H1 (cell line): ENCODE measurements at regions not wholly inside any gene's neighbourhood (a gene's known extent, or its start where the extent isn't known, plus 50 kb on each side); places are given as distances from the start of the nearest gene placed in this dataset.

Experiments used
- BRCA1 ChIP-seq: IDR thresholded peaks from 2 replicates; pipeline ENCODE4 v1.6.1; 2012; ENCODE audit warnings: low read depth, low read length, improper control_type of control experiment
- CBX8 ChIP-seq: fragments of 300-800, 300-1000 bp; sonication (generic); IDR thresholded peaks from 2 replicates; pipeline ENCODE4 v1.7.1; 2016; ENCODE audit warnings: low read depth, low read length, borderline replicate concordance
- NRF1 ChIP-seq: IDR thresholded peaks from 2 replicates; pipeline ENCODE4 v1.6.1; 2011; ENCODE audit warnings: mild to moderate bottlenecking, low read depth, low read length, improper control_type of control experiment
- RXRA ChIP-seq: IDR thresholded peaks from 2 replicates; pipeline ENCODE4 v1.6.1; 2011; ENCODE audit warnings: low read depth, mild to moderate bottlenecking, low read length, moderate library complexity; ENCODE audit not compliant: insufficient read depth
- SIRT6 ChIP-seq: IDR thresholded peaks from one replicate; pipeline ENCODE4 v1.7.1; 2012; ENCODE audit warnings: low read length, inconsistent platforms
- SP1 ChIP-seq: IDR thresholded peaks from 2 replicates; pipeline ENCODE4 v1.6.1; 2011; ENCODE audit warnings: low read depth, low read length
- YY1 ChIP-seq: IDR thresholded peaks from 2 replicates; pipeline ENCODE4 v1.6.1; 2011; ENCODE audit warnings: low read depth, mild to moderate bottlenecking, low read length
- TF ChIP-seq, protein P1 (sequence below): IDR thresholded peaks from 2 replicates; pipeline ENCODE4 v1.6.1; 2012; ENCODE audit warnings: inconsistent platforms

DNA sequence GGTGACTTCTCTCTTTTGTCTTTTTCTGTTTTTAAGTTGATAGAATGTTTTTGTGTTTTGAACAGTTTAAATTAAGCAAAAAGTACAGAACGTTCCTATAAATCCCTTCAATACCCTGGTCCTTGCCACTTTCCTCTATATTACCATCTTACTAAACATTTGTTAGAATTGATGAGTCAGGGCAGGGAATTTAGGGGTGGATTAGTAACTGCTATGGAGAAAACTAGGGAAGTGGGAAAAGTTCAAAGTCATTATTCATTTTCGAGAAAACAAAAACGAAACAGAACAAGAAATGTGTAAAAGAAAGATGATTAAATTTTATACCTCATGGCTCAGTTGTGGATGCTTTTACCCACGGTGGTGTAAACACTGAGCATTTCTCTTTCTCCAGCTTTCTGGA, 240.4 kb upstream of the SULF2 start (continued):
- TF ChIP-seq NRF1 (no peak), SIRT6 (no peak), BRCA1 (no peak), SP1 (no peak), YY1 (no peak), RXRA (no peak), CBX8 (no peak)
- TF ChIP-seq, protein P1, sequence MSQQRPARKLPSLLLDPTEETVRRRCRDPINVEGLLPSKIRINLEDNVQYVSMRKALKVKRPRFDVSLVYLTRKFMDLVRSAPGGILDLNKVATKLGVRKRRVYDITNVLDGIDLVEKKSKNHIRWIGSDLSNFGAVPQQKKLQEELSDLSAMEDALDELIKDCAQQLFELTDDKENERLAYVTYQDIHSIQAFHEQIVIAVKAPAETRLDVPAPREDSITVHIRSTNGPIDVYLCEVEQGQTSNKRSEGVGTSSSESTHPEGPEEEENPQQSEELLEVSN = no peak
